GM23338 (cell line): ENCODE measurements at regions not wholly inside any gene's neighbourhood (a gene's known extent, or its start where the extent isn't known, plus 50 kb on each side); places are given as distances from the start of the nearest gene placed in this dataset.

Experiments used
- ATAC-seq: fragments of 200-7000 bp; cut with Tn5 transposase; 3 replicates; pipeline ENCODE4 v1.9.1; 2020
- DNase-seq: peaks from one replicate; pipeline ENCODE4 v3.0.0-alpha.2; 2015; ENCODE audit warnings: low spot score
- H2AFZ ChIP-seq: fragments of 200-600 bp; sonication (generic); 2 replicates; pipeline ENCODE4 v1.8.0; 2016; ENCODE audit warnings: antibody characterized with exemption, mild to moderate bottlenecking, moderate library complexity
- H3F3A ChIP-seq: fragments of 200-600 bp; sonication (generic); replicated peaks from 2 replicates; pipeline ENCODE4 v1.8.0; 2017; ENCODE audit warnings: antibody characterized with exemption, mixed run types, low read depth
- H3K27ac ChIP-seq: fragments of 200-600 bp; sonication (generic); 2 replicates; pipeline ENCODE4 v1.6.1; 2016; ENCODE audit warnings: low read depth
- H3K27me3 ChIP-seq: fragments of 200-600 bp; sonication (generic); 2 replicates; pipeline ENCODE4 v1.8.0; 2016; ENCODE audit warnings: mild to moderate bottlenecking, mixed run types, moderate library complexity; ENCODE audit not compliant: insufficient read depth
- H3K36me3 ChIP-seq: fragments of 200-600 bp; sonication (generic); 2 replicates; pipeline ENCODE4 v1.8.0; 2016; ENCODE audit warnings: mild to moderate bottlenecking; ENCODE audit not compliant: insufficient read depth
- H3K4me1 ChIP-seq: fragments of 200-600 bp; sonication (generic); 2 replicates; pipeline ENCODE4 v1.8.0; 2016; ENCODE audit warnings: mild to moderate bottlenecking, moderate library complexity; ENCODE audit not compliant: insufficient read depth
- H3K4me2 ChIP-seq: fragments of 200-600 bp; sonication (generic); 2 replicates; pipeline ENCODE4 v1.7.1; 2017; ENCODE audit warnings: mixed run types
- H3K4me3 ChIP-seq: fragments of 200-600 bp; sonication (generic); 2 replicates; pipeline ENCODE4 v1.6.1; 2016; ENCODE audit warnings: mixed run types
- H3K79me2 ChIP-seq: fragments of 200-600 bp; sonication (generic); replicated peaks from 2 replicates; pipeline ENCODE4 v1.8.0; 2017; ENCODE audit warnings: mild to moderate bottlenecking; ENCODE audit not compliant: insufficient read depth
- H3K9me2 ChIP-seq: fragments of 200-600 bp; sonication (generic); 2 replicates; pipeline ENCODE4 v1.8.0; 2017; ENCODE audit not compliant: insufficient read depth
- H4K20me1 ChIP-seq: fragments of 200-600 bp; sonication (generic); replicated peaks from 2 replicates; pipeline ENCODE4 v1.8.0; 2017; ENCODE audit warnings: mild to moderate bottlenecking; ENCODE audit not compliant: insufficient read depth
- H3K27ac Mint-ChIP-seq: 2 replicates; pipeline ENCODE4 v1.8.0; 2020; ENCODE audit warnings: inconsistent platforms, mild to moderate bottlenecking, moderate library complexity, mixed read lengths
- H3K27me3 Mint-ChIP-seq: 3 replicates; pipeline ENCODE4 v1.8.0; 2022; ENCODE audit warnings: low read depth, mild to moderate bottlenecking, moderate library complexity, mixed read lengths, inconsistent platforms; ENCODE audit not compliant: insufficient read depth, poor library complexity
- H3K36me3 Mint-ChIP-seq: 3 replicates; pipeline ENCODE4 v1.8.0; 2021; ENCODE audit warnings: low read depth, mild to moderate bottlenecking, inconsistent platforms, moderate library complexity, mixed read lengths
- H3K4me1 Mint-ChIP-seq: 3 replicates; pipeline ENCODE4 v1.8.0; 2020; ENCODE audit warnings: mild to moderate bottlenecking, inconsistent platforms, mixed read lengths
- H3K4me3 Mint-ChIP-seq: 3 replicates; pipeline ENCODE4 v1.8.0; 2021; ENCODE audit warnings: moderate library complexity, mild to moderate bottlenecking, inconsistent platforms, mixed read lengths
- H3K9me3 Mint-ChIP-seq: 3 replicates; pipeline ENCODE4 v1.8.0; 2020; ENCODE audit warnings: moderate library complexity, mild to moderate bottlenecking, inconsistent platforms, mixed read lengths
- ETS1 ChIP-seq: IDR thresholded peaks from 2 replicates; pipeline ENCODE4 v1.6.1; 2016; ENCODE audit warnings: antibody characterized with exemption
- JUNB ChIP-seq: IDR thresholded peaks from one replicate; pipeline ENCODE4 v1.6.1; 2016; ENCODE audit warnings: antibody characterized with exemption; ENCODE audit not compliant: unreplicated experiment
- NANOG ChIP-seq: IDR thresholded peaks from 2 replicates; pipeline ENCODE4 v1.6.1; 2016; ENCODE audit warnings: antibody characterized with exemption, borderline replicate concordance
- POLR2AphosphoS5 ChIP-seq: IDR thresholded peaks from 2 replicates; pipeline ENCODE4 v1.6.1; 2016; ENCODE audit warnings: antibody characterized with exemption, low read depth
- REST ChIP-seq: IDR thresholded peaks from one replicate; pipeline ENCODE4 v1.6.1; 2018; ENCODE audit warnings: antibody characterized with exemption; ENCODE audit not compliant: unreplicated experiment
- STAT1 ChIP-seq: IDR thresholded peaks from one replicate; pipeline ENCODE4 v1.6.1; 2016; ENCODE audit warnings: antibody characterized with exemption; ENCODE audit not compliant: unreplicated experiment
- ZNF114 ChIP-seq: fragments of 250-450 bp; sonication (Bioruptor Pico); IDR thresholded peaks from 2 replicates; pipeline ENCODE4 v1.5.0; 2020; ENCODE audit warnings: mild to moderate bottlenecking, moderate library complexity
- ZNF331 ChIP-seq: fragments of 250-450 bp; sonication (Bioruptor Pico); IDR thresholded peaks from 2 replicates; pipeline ENCODE4 v1.5.0; 2020; ENCODE audit warnings: low read depth, mild to moderate bottlenecking, moderate library complexity
- TF ChIP-seq, protein P1 (sequence below), 2 experiments: fragments of 200-600 bp in 1 of 2; sonication (generic) in 1 of 2; conservative IDR thresholded peaks; 2 replicates each; pipeline versions ENCODE4 v1.5.1 to v1.6.1; 2016 to 2017; ENCODE audit warnings: antibody characterized with exemption in 2 of 2, low read depth in 2 of 2, mild to moderate bottlenecking in 2 of 2, moderate library complexity in 1 of 2
- TF ChIP-seq, protein P2 (sequence below): fragments of 250-450 bp; sonication (Bioruptor Pico); IDR thresholded peaks from 2 replicates; pipeline ENCODE4 v1.5.0; 2020; ENCODE audit warnings: mild to moderate bottlenecking, moderate library complexity

- TF ChIP-seq, protein P1, sequence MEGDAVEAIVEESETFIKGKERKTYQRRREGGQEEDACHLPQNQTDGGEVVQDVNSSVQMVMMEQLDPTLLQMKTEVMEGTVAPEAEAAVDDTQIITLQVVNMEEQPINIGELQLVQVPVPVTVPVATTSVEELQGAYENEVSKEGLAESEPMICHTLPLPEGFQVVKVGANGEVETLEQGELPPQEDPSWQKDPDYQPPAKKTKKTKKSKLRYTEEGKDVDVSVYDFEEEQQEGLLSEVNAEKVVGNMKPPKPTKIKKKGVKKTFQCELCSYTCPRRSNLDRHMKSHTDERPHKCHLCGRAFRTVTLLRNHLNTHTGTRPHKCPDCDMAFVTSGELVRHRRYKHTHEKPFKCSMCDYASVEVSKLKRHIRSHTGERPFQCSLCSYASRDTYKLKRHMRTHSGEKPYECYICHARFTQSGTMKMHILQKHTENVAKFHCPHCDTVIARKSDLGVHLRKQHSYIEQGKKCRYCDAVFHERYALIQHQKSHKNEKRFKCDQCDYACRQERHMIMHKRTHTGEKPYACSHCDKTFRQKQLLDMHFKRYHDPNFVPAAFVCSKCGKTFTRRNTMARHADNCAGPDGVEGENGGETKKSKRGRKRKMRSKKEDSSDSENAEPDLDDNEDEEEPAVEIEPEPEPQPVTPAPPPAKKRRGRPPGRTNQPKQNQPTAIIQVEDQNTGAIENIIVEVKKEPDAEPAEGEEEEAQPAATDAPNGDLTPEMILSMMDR (conservative IDR thresholded peaks at IDR 0.05; ENCODE audit: low read depth in 2 of 2) = no peak
- no peak for TF ChIP-seq ETS1
- no peak for TF ChIP-seq JUNB
- TF ChIP-seq ZNF331 (CRISPR knock-in tag) = no peak
Observed at GRCh38 chr10:34936061-34936460, 121.0 kb upstream of the PARD3 start (continued).

- peak; percentile 63; the same call in 2 of the 3 replicates for ATAC-seq
- Mint-ChIP-seq H3K9me3 (peaks cover 2% of the 10 kb centered on the region; the same call in 1 of the 3 replicates), H3K27ac (no peak overlapping the region), H3K4me3 (no peak overlapping the region), H3K4me1 (peaks cover 16% of the 10 kb centered on the region), H3K36me3 (no peaks in the 10 kb centered on the region), H3K27me3 (peaks cover 18% of the 10 kb centered on the region)
- H3K79me2 ChIP-seq = no peaks in the 10 kb centered on the region
- no peaks in the 10 kb centered on the region for H4K20me1 ChIP-seq
- no peaks in the 10 kb centered on the region for H3K4me1 ChIP-seq
- peak; percentile 68 for DNase-seq
- H3K9me2 ChIP-seq = no peaks in the 10 kb centered on the region
- H3K36me3 ChIP-seq = no peaks in the 10 kb centered on the region
- H3K4me3 ChIP-seq = no peak overlapping the region
- no peak overlapping the region for H3K4me2 ChIP-seq
- no peaks in the 10 kb centered on the region for H3F3A ChIP-seq
- no peaks in the 10 kb centered on the region for H3K27me3 ChIP-seq
- H2AFZ ChIP-seq = peak overlapping the region; percentile 32; the same call in 1 of the 2 replicates
- H3K27ac ChIP-seq = no peak overlapping the region
- TF ChIP-seq STAT1 = no peak
- TF ChIP-seq, protein P2, sequence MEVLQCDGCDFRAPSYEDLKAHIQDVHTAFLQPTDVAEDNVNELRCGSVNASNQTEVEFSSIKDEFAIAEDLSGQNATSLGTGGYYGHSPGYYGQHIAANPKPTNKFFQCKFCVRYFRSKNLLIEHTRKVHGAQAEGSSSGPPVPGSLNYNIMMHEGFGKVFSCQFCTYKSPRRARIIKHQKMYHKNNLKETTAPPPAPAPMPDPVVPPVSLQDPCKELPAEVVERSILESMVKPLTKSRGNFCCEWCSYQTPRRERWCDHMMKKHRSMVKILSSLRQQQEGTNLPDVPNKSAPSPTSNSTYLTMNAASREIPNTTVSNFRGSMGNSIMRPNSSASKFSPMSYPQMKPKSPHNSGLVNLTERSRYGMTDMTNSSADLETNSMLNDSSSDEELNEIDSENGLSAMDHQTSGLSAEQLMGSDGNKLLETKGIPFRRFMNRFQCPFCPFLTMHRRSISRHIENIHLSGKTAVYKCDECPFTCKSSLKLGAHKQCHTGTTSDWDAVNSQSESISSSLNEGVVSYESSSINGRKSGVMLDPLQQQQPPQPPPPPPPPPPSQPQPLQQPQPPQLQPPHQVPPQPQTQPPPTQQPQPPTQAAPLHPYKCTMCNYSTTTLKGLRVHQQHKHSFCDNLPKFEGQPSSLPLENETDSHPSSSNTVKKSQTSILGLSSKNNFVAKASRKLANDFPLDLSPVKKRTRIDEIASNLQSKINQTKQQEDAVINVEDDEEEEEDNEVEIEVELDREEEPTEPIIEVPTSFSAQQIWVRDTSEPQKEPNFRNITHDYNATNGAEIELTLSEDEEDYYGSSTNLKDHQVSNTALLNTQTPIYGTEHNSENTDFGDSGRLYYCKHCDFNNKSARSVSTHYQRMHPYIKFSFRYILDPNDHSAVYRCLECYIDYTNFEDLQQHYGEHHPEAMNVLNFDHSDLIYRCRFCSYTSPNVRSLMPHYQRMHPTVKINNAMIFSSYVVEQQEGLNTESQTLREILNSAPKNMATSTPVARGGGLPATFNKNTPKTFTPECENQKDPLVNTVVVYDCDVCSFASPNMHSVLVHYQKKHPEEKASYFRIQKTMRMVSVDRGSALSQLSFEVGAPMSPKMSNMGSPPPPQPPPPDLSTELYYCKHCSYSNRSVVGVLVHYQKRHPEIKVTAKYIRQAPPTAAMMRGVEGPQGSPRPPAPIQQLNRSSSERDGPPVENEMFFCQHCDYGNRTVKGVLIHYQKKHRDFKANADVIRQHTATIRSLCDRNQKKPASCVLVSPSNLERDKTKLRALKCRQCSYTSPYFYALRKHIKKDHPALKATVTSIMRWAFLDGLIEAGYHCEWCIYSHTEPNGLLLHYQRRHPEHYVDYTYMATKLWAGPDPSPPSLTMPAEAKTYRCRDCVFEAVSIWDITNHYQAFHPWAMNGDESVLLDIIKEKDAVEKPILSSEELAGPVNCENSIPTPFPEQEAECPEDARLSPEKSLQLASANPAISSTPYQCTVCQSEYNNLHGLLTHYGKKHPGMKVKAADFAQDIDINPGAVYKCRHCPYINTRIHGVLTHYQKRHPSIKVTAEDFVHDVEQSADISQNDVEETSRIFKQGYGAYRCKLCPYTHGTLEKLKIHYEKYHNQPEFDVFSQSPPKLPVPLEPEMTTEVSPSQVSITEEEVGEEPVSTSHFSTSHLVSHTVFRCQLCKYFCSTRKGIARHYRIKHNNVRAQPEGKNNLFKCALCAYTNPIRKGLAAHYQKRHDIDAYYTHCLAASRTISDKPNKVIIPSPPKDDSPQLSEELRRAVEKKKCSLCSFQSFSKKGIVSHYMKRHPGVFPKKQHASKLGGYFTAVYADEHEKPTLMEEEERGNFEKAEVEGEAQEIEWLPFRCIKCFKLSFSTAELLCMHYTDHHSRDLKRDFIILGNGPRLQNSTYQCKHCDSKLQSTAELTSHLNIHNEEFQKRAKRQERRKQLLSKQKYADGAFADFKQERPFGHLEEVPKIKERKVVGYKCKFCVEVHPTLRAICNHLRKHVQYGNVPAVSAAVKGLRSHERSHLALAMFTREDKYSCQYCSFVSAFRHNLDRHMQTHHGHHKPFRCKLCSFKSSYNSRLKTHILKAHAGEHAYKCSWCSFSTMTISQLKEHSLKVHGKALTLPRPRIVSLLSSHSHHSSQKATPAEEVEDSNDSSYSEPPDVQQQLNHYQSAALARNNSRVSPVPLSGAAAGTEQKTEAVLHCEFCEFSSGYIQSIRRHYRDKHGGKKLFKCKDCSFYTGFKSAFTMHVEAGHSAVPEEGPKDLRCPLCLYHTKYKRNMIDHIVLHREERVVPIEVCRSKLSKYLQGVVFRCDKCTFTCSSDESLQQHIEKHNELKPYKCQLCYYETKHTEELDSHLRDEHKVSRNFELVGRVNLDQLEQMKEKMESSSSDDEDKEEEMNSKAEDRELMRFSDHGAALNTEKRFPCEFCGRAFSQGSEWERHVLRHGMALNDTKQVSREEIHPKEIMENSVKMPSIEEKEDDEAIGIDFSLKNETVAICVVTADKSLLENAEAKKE (CRISPR knock-in tag) = no peak
- TF ChIP-seq ETS1 = no peak
- TF ChIP-seq ZNF331 (CRISPR knock-in tag) = no peak
- no peak for TF ChIP-seq REST
- TF ChIP-seq ZNF114 (CRISPR knock-in tag) = no peak
- no peak for TF ChIP-seq NANOG
- TF ChIP-seq POLR2AphosphoS5 = no peak
Observed at GRCh38 chr10:34933676-34934075, 118.6 kb upstream of the PARD3 start.
